Astrocyte of the spinal cord (primary cell): ENCODE measurements at regions not wholly inside any gene's neighbourhood (a gene's known extent, or its start where the extent isn't known, plus 50 kb on each side); places are given as distances from the start of the nearest gene placed in this dataset.

Source experiments
- DNase-seq: peaks from one replicate; pipeline ENCODE4 v3.0.0; 2011; ENCODE audit warnings: low read depth, low spot score
- H3K4me3 ChIP-seq: 2 replicates; pipeline ENCODE4 v1.5.1; 2011; ENCODE audit warnings: low read depth, mild to moderate bottlenecking, low read length, moderate library complexity
- CTCF ChIP-seq: IDR thresholded peaks from 2 replicates; pipeline ENCODE4 v1.5.1; 2012; ENCODE audit warnings: low read depth, mild to moderate bottlenecking, low read length, inconsistent platforms
- in situ Hi-C: cut with HindIII; loops from 2 replicates; pipeline ENCODE4 v1.10.0; 2017; ENCODE audit warnings: low sequenced_read_pairs

- TF ChIP-seq CTCF = no peak
- no peak for DNase-seq
- H3K4me3 ChIP-seq = no peak overlapping the region
- in situ Hi-C loops = no loop called here
Measured at GRCh38 chr16:9598731-9599083, 507.3 kb downstream of the HAPSTR1 start.

DNA sequence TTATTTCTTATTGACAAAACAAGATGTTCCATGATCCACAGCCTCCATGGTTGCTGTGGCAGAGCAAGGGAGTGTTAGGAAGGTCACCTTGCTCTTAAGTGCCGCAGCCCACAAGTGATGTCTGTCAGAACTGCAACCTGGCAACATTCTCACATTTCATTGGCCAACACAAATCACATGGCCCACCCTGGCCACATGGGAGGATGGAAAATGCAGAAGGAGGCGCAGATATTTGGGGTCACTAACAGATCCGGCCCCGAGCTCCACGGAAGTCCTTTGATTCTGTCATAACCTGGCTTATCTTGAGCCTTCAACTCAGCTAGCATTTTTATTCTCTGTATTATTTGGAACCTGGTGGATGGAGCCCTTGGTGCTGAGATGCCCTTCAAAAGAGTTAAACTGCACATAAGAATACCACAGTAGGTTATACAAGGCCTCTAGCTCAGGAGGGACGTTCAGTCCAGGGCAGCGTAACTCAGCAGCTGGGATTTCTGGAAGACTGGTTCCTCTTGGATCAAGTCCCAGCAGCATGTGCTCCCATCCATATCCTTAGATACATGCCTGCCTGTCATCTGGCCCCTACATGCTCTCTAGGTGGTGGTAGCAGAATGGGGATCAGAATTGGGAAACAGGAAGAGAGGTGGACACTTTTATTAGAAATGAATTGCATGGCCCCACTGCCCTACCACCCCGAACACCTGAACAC, 508.1 kb downstream of the HAPSTR1 start:
- in situ Hi-C loops = no loop called here
- no peak for TF ChIP-seq CTCF

DNA sequence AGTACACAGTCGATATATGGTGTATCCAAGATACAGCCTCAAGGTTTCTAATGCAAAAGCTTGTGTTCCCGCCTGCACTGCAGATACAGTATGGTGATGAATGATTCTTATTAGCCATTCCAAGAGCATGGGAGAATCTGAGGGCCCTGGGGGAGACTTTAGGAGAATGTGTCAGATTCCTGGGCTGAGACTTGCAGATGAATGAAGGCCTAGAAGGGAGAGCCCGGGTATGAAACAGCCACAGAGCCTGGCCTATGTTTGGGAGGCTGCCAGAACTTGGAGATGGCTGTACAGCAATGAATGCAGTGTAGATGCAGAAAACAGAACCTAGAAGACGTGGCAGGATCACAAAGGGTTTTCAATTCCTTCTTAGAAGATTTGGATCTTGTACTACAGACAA, 510.7 kb downstream of the HAPSTR1 start:
- TF ChIP-seq CTCF = no peak
- no peak overlapping the region for H3K4me3 ChIP-seq
- in situ Hi-C loops = no loop called here

More for the DNA sequence above, 508.1 kb downstream of the HAPSTR1 start:
- DNase-seq = no peak
- H3K4me3 ChIP-seq = no peak overlapping the region

GRCh38 chr16:9603316-9603715, 511.9 kb downstream of the HAPSTR1 start:
- no peak for TF ChIP-seq CTCF
- no peak overlapping the region for H3K4me3 ChIP-seq
- in situ Hi-C loops = no loop called here
- DNase-seq = no peak

More for the DNA sequence above, 510.7 kb downstream of the HAPSTR1 start:
- DNase-seq = no peak

DNA sequence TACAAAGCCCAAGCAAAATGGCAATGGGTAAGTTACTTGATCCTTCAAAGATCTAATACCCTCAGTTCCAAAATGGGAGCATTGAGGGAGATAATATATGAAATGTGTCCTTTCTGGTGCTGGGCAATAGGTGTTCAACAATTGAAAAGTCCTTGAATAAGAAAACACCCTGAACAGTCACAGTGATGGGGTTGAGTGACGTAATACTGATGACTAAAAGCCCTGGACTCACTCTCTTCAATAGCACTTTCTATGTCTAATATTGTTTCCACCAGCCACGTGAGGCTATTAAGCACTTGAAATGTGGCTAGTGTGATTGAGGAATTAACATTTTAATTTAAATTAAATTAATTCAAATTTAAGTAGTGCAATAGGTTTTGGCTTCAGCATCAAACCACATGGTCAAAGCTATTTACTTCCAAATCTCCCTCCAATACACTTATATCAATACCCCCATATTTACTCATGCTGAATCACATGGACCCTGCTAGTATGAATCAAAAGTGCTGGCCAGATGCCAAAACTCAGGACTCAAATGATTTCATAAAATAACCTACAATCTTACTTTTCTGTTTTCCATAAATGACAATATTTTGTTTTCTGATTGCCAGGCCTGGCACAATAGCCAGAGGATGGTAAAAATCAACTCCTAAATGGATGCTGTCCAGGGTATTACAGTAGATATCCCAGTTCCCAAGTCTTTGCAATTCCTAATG, 516.2 kb downstream of the HAPSTR1 start:
- DNase-seq = no peak
- TF ChIP-seq CTCF = no peak
- H3K4me3 ChIP-seq = no peak overlapping the region
- in situ Hi-C loops = no loop called here

- no peak overlapping the region for H3K4me3 ChIP-seq
- DNase-seq = no peak
- TF ChIP-seq CTCF = no peak
- in situ Hi-C loops = no loop called here
Measured at GRCh38 chr16:9610727-9611126, 519.3 kb downstream of the HAPSTR1 start.
